ENCODE measurements at regions not wholly inside any gene's neighbourhood (a gene's known extent, or its start where the extent isn't known, plus 50 kb on each side); places are given as distances from the start of the nearest gene placed in this dataset.

GRCh38 chr16:5367951-5368350 lies 270.4 kb upstream of the EEF2KMT start:
- no peak overlapping the region for H3K4me3 ChIP-seq (replicated peaks in 1 of 2; ENCODE audit: low read depth in 2 of 2, low read length in 2 of 2)
- DNase-seq (ENCODE audit: low read depth in 2 of 2) = no peak
- TF ChIP-seq, protein P1, sequence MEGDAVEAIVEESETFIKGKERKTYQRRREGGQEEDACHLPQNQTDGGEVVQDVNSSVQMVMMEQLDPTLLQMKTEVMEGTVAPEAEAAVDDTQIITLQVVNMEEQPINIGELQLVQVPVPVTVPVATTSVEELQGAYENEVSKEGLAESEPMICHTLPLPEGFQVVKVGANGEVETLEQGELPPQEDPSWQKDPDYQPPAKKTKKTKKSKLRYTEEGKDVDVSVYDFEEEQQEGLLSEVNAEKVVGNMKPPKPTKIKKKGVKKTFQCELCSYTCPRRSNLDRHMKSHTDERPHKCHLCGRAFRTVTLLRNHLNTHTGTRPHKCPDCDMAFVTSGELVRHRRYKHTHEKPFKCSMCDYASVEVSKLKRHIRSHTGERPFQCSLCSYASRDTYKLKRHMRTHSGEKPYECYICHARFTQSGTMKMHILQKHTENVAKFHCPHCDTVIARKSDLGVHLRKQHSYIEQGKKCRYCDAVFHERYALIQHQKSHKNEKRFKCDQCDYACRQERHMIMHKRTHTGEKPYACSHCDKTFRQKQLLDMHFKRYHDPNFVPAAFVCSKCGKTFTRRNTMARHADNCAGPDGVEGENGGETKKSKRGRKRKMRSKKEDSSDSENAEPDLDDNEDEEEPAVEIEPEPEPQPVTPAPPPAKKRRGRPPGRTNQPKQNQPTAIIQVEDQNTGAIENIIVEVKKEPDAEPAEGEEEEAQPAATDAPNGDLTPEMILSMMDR (IDR thresholded peaks at IDR 0.05; ENCODE audit: low read depth, low read length) = no peak

DNA sequence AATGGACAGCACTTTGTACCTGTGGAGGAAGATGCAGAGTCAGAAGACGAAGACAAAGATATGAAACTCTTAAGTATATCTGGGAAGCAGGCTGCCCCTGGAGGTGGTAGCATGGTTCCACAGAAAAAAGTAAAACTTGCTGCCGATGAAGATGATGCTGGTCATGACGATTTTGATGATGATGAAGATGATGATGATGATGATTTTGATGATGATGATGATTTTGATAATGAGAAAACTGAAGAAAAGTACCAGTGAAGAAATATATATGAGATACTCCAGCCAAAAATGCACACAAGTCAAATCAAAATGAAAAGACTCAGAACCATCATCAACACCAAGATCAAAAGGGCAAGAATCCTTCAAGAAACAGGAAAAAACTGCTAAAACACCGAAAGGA lies 268.5 kb upstream of the EEF2KMT start:
- TF ChIP-seq, protein P1 (IDR thresholded peaks at IDR 0.05; ENCODE audit: low read depth, low read length) = no peak
- DNase-seq (ENCODE audit: low read depth in 2 of 2) = no peak
- no peak overlapping the region for H3K4me3 ChIP-seq (replicated peaks in 1 of 2; ENCODE audit: low read depth in 2 of 2, low read length in 2 of 2)

DNA sequence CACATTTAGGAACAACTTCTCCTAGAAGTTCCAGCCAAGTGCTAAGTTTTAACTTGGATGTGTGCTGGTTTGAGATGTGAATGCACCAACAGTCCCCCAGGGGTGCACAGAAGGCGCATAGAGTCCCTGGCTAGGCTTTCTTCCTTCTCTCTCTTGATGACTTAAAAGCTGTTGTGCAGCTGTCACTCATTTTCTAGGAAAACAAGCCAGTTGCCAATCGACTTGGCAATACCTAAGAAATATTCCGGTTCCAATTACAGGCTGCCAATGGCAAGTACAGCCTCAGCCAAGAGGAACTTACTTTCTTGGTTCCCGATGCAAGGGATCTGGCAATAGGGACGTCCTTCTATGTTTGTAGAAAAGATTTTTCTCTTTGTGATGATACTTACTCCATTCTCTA lies 266.6 kb upstream of the EEF2KMT start:
- no peak for DNase-seq (ENCODE audit: low read depth in 2 of 2)
- H3K4me3 ChIP-seq (replicated peaks in 1 of 2; ENCODE audit: low read depth in 2 of 2, low read length in 2 of 2) = no peak overlapping the region
- TF ChIP-seq, protein P1 (IDR thresholded peaks at IDR 0.05; ENCODE audit: low read depth, low read length) = no peak

DNA sequence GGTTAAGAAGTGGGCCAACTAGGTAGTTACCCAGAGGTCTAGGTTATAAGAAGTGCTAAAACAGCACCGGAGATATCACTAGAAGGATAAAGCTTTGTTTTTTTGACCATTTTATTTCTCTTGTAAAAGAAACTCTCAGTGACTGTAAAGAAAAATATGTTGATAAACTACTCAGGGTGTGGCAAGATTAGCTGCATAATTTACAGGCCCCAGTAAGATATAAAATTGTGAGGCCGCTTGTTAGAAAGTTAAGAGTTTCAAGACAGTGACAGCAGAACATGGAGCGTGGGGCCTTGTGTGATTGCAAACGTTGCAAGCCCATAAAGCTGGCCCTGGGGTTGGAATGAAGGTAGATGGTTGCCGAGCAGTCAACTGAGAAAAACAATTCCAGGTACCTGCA lies 263.7 kb upstream of the EEF2KMT start:
- no peak overlapping the region for H3K4me3 ChIP-seq (replicated peaks in 1 of 2; ENCODE audit: low read depth in 2 of 2, low read length in 2 of 2)
- no peak for DNase-seq (ENCODE audit: low read depth in 2 of 2)
- TF ChIP-seq, protein P1 (IDR thresholded peaks at IDR 0.05; ENCODE audit: low read depth, low read length) = no peak

GRCh38 chr16:5354645-5355044 lies 257.1 kb upstream of the EEF2KMT start:
- H3K4me3 ChIP-seq (replicated peaks in 1 of 2; ENCODE audit: low read depth in 2 of 2, low read length in 2 of 2) = no peak overlapping the region
- no peak for DNase-seq (ENCODE audit: low read depth in 2 of 2)
- TF ChIP-seq, protein P1 (IDR thresholded peaks at IDR 0.05; ENCODE audit: low read depth, low read length) = no peak

DNA sequence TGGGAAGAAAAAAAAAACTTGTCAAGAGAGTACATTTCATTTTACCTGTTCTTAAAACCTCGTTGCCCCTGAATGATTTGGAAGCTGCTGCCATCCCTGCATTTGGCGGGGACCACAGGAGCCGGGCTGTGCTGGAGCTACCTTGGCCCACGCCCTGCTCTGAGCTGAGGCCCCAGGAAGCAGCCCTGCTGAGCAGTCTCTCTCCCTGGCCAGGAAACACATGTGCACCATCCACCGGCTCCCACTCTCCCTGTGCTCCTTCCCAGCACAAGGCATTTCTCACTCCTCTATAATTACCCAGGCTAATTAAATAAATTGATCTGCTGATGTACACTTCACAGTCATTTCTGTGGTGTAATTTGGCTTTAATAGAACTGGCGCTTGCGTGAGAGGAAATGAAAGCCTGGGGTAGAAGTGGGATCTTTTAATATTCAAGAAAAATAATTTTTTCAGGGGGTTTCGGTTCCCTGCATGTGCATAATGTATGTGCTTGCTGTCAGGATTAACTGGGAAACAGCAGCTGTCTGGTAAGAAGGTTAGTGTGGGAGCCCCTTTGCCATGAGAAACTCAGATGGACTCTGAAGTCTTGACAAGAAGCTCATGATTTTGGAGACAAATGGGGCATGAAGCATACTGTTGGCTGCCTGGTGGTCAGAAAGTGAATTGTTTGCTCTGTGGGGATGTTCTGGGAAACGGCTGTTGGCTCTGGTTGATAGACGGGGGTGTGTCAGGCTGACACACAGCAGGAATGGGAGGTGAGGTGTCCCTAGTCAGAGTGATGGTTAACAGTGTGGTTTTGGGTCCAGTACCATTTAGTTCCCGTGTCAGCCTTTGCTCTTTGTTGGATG lies 252.3 kb upstream of the EEF2KMT start:
- no peak overlapping the region for H3K4me3 ChIP-seq (replicated peaks in 1 of 2; ENCODE audit: low read depth in 2 of 2, low read length in 2 of 2)
- TF ChIP-seq, protein P1 (IDR thresholded peaks at IDR 0.05; ENCODE audit: low read depth, low read length) = no peak
- DNase-seq (ENCODE audit: low read depth in 2 of 2) = no peak
